Mesenchymal stem cell (in vitro differentiated cells and primary cell): ENCODE measurements at regions not wholly inside any gene's neighbourhood (a gene's known extent, or its start where the extent isn't known, plus 50 kb on each side); places are given as distances from the start of the nearest gene placed in this dataset.
"Not testable (repeated sequence)": the region's sequence is repeated elsewhere in the genome, so short reads cannot be mapped to it uniquely, and the experiment has no call there.

ENCODE experiments used
- DNase-seq: peaks from one replicate; pipeline ENCODE4 v3.0.0-alpha.2; 2013
- H2AFZ ChIP-seq: one replicate; pipeline ENCODE4 v1.6.1; 2013; ENCODE audit warnings: low read depth, mild to moderate bottlenecking, control low read depth, inconsistent platforms, low read length, moderate library complexity
- H2AK5ac ChIP-seq: 2 replicates; pipeline ENCODE4 v1.6.1; 2013; ENCODE audit warnings: low read length, moderate library complexity, mild to moderate bottlenecking, inconsistent platforms; ENCODE audit not compliant: severe bottlenecking
- H2BK120ac ChIP-seq: one replicate; pipeline ENCODE4 v1.6.1; 2013; ENCODE audit warnings: low read depth, mild to moderate bottlenecking, inconsistent platforms, low read length, moderate library complexity
- H2BK12ac ChIP-seq, 2 experiments: one replicate each; pipeline ENCODE4 v1.6.1; 2013; ENCODE audit warnings: inconsistent platforms in 2 of 2, low read length in 2 of 2, mild to moderate bottlenecking in 2 of 2, moderate library complexity in 2 of 2, control low read depth in 1 of 2
- H2BK15ac ChIP-seq: one replicate; pipeline ENCODE4 v1.6.1; 2013; ENCODE audit warnings: mild to moderate bottlenecking, low read depth, inconsistent platforms; ENCODE audit not compliant: poor library complexity, severe bottlenecking
- H2BK5ac ChIP-seq: 2 replicates; pipeline ENCODE4 v1.6.1; 2013; ENCODE audit warnings: low read depth, mild to moderate bottlenecking, low read length, control low read depth, inconsistent platforms; ENCODE audit not compliant: poor library complexity, severe bottlenecking
- H3K14ac ChIP-seq, 2 experiments: one replicate each; pipeline ENCODE4 v1.6.1; 2013; ENCODE audit warnings: inconsistent platforms in 2 of 2, low read length in 2 of 2, control low read depth in 1 of 2, mild to moderate bottlenecking in 1 of 2, moderate library complexity in 1 of 2
- H3K18ac ChIP-seq, 2 experiments: one replicate each; pipeline ENCODE4 v1.6.1; 2013; ENCODE audit warnings: inconsistent platforms in 2 of 2, low read length in 2 of 2, control low read depth in 1 of 2, low read depth in 1 of 2, mild to moderate bottlenecking in 1 of 2
- H3K23ac ChIP-seq, 2 experiments: one replicate each; pipeline ENCODE4 v1.6.1; 2013; ENCODE audit warnings: inconsistent platforms in 2 of 2, low read length in 2 of 2, mild to moderate bottlenecking in 2 of 2, moderate library complexity in 2 of 2, control low read depth in 1 of 2
- H3K27ac ChIP-seq: 2 replicates; pipeline ENCODE4 v1.5.1; 2013; ENCODE audit warnings: mild to moderate bottlenecking, moderate library complexity, low read length, control low read depth, inconsistent platforms; ENCODE audit not compliant: poor library complexity, severe bottlenecking
- H3K27me3 ChIP-seq, 2 experiments: 2 replicates each; pipeline versions ENCODE4 v1.6.1 to v1.7.0; 2013; ENCODE audit warnings: low read length in 2 of 2, mild to moderate bottlenecking in 2 of 2, moderate library complexity in 2 of 2, control low read depth in 1 of 2, inconsistent platforms in 1 of 2; ENCODE audit not compliant: control insufficient read depth in 1 of 2, insufficient read depth in 1 of 2
- H3K36me3 ChIP-seq, 2 experiments: 2 replicates each; pipeline versions ENCODE4 v1.6.1 to v1.7.0; 2013; ENCODE audit warnings: low read length in 2 of 2, control low read depth in 1 of 2, inconsistent platforms in 1 of 2, low read depth in 1 of 2, mild to moderate bottlenecking in 1 of 2; ENCODE audit not compliant: insufficient read depth in 2 of 2, control insufficient read depth in 1 of 2
- H3K4ac ChIP-seq, 2 experiments: one replicate each; pipeline ENCODE4 v1.6.1; 2013; ENCODE audit warnings: inconsistent platforms in 2 of 2, low read length in 2 of 2, mild to moderate bottlenecking in 2 of 2, moderate library complexity in 2 of 2, control low read depth in 1 of 2, low read depth in 1 of 2
- H3K4me1 ChIP-seq: 2 replicates; pipeline ENCODE4 v1.6.1; 2013; ENCODE audit warnings: low read depth, low read length, control low read depth; ENCODE audit not compliant: control insufficient read depth, insufficient read depth
- H3K4me2 ChIP-seq: 2 replicates; pipeline ENCODE4 v1.6.1; 2013; ENCODE audit warnings: low read length, mild to moderate bottlenecking, inconsistent platforms; ENCODE audit not compliant: poor library complexity, severe bottlenecking
- H3K4me3 ChIP-seq, 2 experiments: 2 replicates each; pipeline versions ENCODE4 v1.5.1 to v1.7.0; 2013; ENCODE audit warnings: low read length in 2 of 2, mild to moderate bottlenecking in 2 of 2, control low read depth in 1 of 2, low read depth in 1 of 2; ENCODE audit not compliant: insufficient read depth in 1 of 2
- H3K79me1 ChIP-seq: replicated peaks from 2 replicates; pipeline ENCODE4 v1.6.1; 2013; ENCODE audit warnings: mild to moderate bottlenecking, control low read depth, low read length, inconsistent platforms; ENCODE audit not compliant: poor library complexity, severe bottlenecking
- H3K9ac ChIP-seq: 2 replicates; pipeline ENCODE4 v1.7.0; 2013; ENCODE audit warnings: mild to moderate bottlenecking, low read length, moderate library complexity
- H3K9me3 ChIP-seq: 2 replicates; pipeline ENCODE4 v1.7.0; 2013; ENCODE audit warnings: mild to moderate bottlenecking, low read length; ENCODE audit not compliant: control insufficient read depth
- H4K8ac ChIP-seq: one replicate; pipeline ENCODE4 v1.6.1; 2013; ENCODE audit warnings: inconsistent platforms, mild to moderate bottlenecking, low read length, moderate library complexity
- H4K91ac ChIP-seq: one replicate; pipeline ENCODE4 v1.6.1; 2013; ENCODE audit warnings: mild to moderate bottlenecking, low read length, inconsistent platforms
- WGBS: methylation state at CpG from one replicate; pipeline ENCODE4 v1.1.7; 2013; ENCODE audit warnings: mixed read lengths; 5-methylcytosine and 5-hydroxymethylcytosine counted together

GRCh38 chr11:13567551-13567950 lies 71.8 kb upstream of the PTH start:
- Histone ChIP-seq H3K4me3 (no peak overlapping the region), H2BK120ac (no peak overlapping the region), H2BK12ac (no peak overlapping the region), H4K91ac (no peak overlapping the region), H3K9me3 (no peaks in the 10 kb centered on the region), H3K4ac (no peak overlapping the region), H2AFZ (no peak overlapping the region), H3K27me3 (no peaks in the 10 kb centered on the region), H3K18ac (no peak overlapping the region), H3K23ac (no peak overlapping the region), H3K79me1 (no peaks in the 10 kb centered on the region), H2BK15ac (no peak overlapping the region), H2BK5ac (no peak overlapping the region), H3K4me2 (no peak overlapping the region), H3K9ac (no peak overlapping the region), H4K8ac (no peak overlapping the region), H2AK5ac (no peak overlapping the region), H3K4me1 (no peaks in the 10 kb centered on the region), H3K36me3 (no peaks in the 10 kb centered on the region), H3K27ac (no peak overlapping the region), H3K14ac (no peak overlapping the region)
- DNase-seq, result no peak

GRCh38 chr11:13561860-13562259 lies 66.1 kb upstream of the PTH start:
- no peak overlapping the region for H3K4me2 ChIP-seq
- no peak overlapping the region for H3K14ac ChIP-seq
- H2AFZ ChIP-seq, result no peak overlapping the region
- no peak overlapping the region for H2AK5ac ChIP-seq
- H2BK5ac ChIP-seq, result no peak overlapping the region
- no peak overlapping the region for H4K8ac ChIP-seq
- no peak overlapping the region for H2BK120ac ChIP-seq
- H3K4me1 ChIP-seq, result no peaks in the 10 kb centered on the region
- no peaks in the 10 kb centered on the region for H3K27me3 ChIP-seq
- no peak overlapping the region for H3K9ac ChIP-seq
- H3K23ac ChIP-seq, result no peak overlapping the region
- DNase-seq, result no peak
- no peaks in the 10 kb centered on the region for H3K9me3 ChIP-seq
- no peak overlapping the region for H3K18ac ChIP-seq
- H2BK15ac ChIP-seq, result no peak overlapping the region
- H2BK12ac ChIP-seq, result no peak overlapping the region
- H3K4ac ChIP-seq, result no peak overlapping the region
- no peak overlapping the region for H4K91ac ChIP-seq
- no peak overlapping the region for H3K4me3 ChIP-seq
- H3K79me1 ChIP-seq, result no peaks in the 10 kb centered on the region
- no peaks in the 10 kb centered on the region for H3K36me3 ChIP-seq
- no peak overlapping the region for H3K27ac ChIP-seq

GRCh38 chr11:13560341-13560740 lies 64.5 kb upstream of the PTH start:
- H3K4me2 ChIP-seq, DNase-seq, H4K8ac ChIP-seq, H3K23ac ChIP-seq, H3K9ac ChIP-seq, H3K79me1 ChIP-seq, H3K18ac ChIP-seq, H4K91ac ChIP-seq, H3K4me3 ChIP-seq, H3K4ac ChIP-seq, H2BK15ac ChIP-seq, H2BK120ac ChIP-seq, H3K27me3 ChIP-seq, H3K4me1 ChIP-seq, H3K9me3 ChIP-seq, H3K27ac ChIP-seq, H2BK12ac ChIP-seq, H2AFZ ChIP-seq, H2BK5ac ChIP-seq, H2AK5ac ChIP-seq, H3K36me3 ChIP-seq, H3K14ac ChIP-seq: not testable (repeated sequence)
- WGBS, result 58% methylated on average over 11 of the region's 11 CpGs

GRCh38 chr11:13552784-13553183 lies 57.0 kb upstream of the PTH start:
- Histone ChIP-seq H3K27ac (no peak overlapping the region), H2BK5ac (no peak overlapping the region), H2BK12ac (no peak overlapping the region), H3K4me3 (no peak overlapping the region), H2BK15ac (no peak overlapping the region), H3K79me1 (no peaks in the 10 kb centered on the region), H2AFZ (no peak overlapping the region), H2BK120ac (no peak overlapping the region), H3K4me2 (no peak overlapping the region), H2AK5ac (no peak overlapping the region), H4K8ac (no peak overlapping the region), H3K27me3 (no peaks in the 10 kb centered on the region), H3K4me1 (no peaks in the 10 kb centered on the region), H3K9me3 (no peaks in the 10 kb centered on the region), H3K18ac (no peak overlapping the region), H3K36me3 (no peaks in the 10 kb centered on the region), H3K23ac (no peak overlapping the region), H3K14ac (no peak overlapping the region), H4K91ac (no peak overlapping the region), H3K9ac (no peak overlapping the region), H3K4ac (no peak overlapping the region)
- no peak for DNase-seq
- 59% methylated on average over 3 of the region's 3 CpGs for WGBS
